Uterus (tissue), 3 donors: ENCODE measurements at regions not wholly inside any gene's neighbourhood (a gene's known extent, or its start where the extent isn't known, plus 50 kb on each side); places are given as distances from the start of the nearest gene placed in this dataset.

ENCODE experiments used
- DNase-seq, 2 donors: peaks; one replicate each; pipeline ENCODE4 v3.0.0-alpha.2; 2019 to 2020
- H3K27ac ChIP-seq, 2 donors: fragments of 200-600 bp; sonication (generic); 1 replicate in 1 of 2; 2 replicates in 1 of 2; pipeline ENCODE4 v1.5.1; 2016 to 2018
- H3K27me3 ChIP-seq, 2 donors: fragments of 200-600 bp; sonication (generic); one replicate each; pipeline ENCODE4 v1.5.1; 2018 to 2019; ENCODE audit warnings: control low read depth in 1 of 2
- H3K36me3 ChIP-seq, 2 donors: fragments of 200-600 bp; sonication (generic); one replicate each; pipeline ENCODE4 v1.5.1; 2019; ENCODE audit warnings: control low read depth in 1 of 2
- H3K4me1 ChIP-seq, 2 donors: fragments of 200-600 bp; sonication (generic); one replicate each; pipeline ENCODE4 v1.5.1; 2018 to 2019; ENCODE audit warnings: control low read depth in 1 of 2
- H3K4me3 ChIP-seq, 2 donors: fragments of 200-600 bp; sonication (generic); 1 replicate in 1 of 2; 2 replicates in 1 of 2; pipeline ENCODE4 v1.5.1; 2018 to 2019; ENCODE audit warnings: mild to moderate bottlenecking in 1 of 2
- H3K9me3 ChIP-seq, 2 donors: fragments of 200-600 bp; sonication (generic); one replicate each; pipeline ENCODE4 v1.5.1; 2019; ENCODE audit warnings: control low read depth in 1 of 2
- CTCF ChIP-seq, 4 experiments: fragments of 200-600 bp in 2 of 4; fragments of 450-650 bp in 2 of 4; sonication (generic) in 2 of 4; IDR thresholded peaks; one replicate each; pipeline ENCODE4 v1.5.1; 2016 to 2019; ENCODE audit warnings: antibody characterized with exemption in 4 of 4, mild to moderate bottlenecking in 2 of 4, moderate library complexity in 1 of 4
- POLR2A ChIP-seq, 2 donors: fragments of 450-650 bp; IDR thresholded peaks; one replicate each; pipeline ENCODE4 v1.6.1; 2016; ENCODE audit warnings: antibody characterized with exemption in 2 of 2, mild to moderate bottlenecking in 1 of 2, moderate library complexity in 1 of 2
- intact Hi-C: fragments of 100-400 bp; cut with DNase I; formaldehyde crosslinking; loops from one replicate; pipeline ENCODE4 v1.15.1; 2023; ENCODE audit warnings: low total_unique reads
- donor health status: DM: yes; HTN: yes; CAD: no.

- Histone ChIP-seq H3K9me3 (no peaks in the 10 kb centered on the region), H3K4me3 (no peak overlapping the region), H3K4me1 (no peaks in the 10 kb centered on the region), H3K36me3 (no peaks in the 10 kb centered on the region), H3K27ac (no peak overlapping the region), H3K27me3 (no peaks in the 10 kb centered on the region)
- DNase-seq = no peak
- TF ChIP-seq POLR2A (IDR thresholded peaks at IDR 0.05) (no peak), CTCF (IDR thresholded peaks at IDR 0.05) (no peak)
- intact Hi-C loops = no loop called here
These were observed 366.7 kb upstream of the MAP3K7 start for GRCh38 chr6:90953405-90954161.

- intact Hi-C loops = no loop called here
- Histone ChIP-seq H3K4me3 (no peak overlapping the region), H3K4me1 (no peaks in the 10 kb centered on the region), H3K27ac (no peak overlapping the region), H3K27me3 (no peaks in the 10 kb centered on the region), H3K36me3 (no peaks in the 10 kb centered on the region), H3K9me3 (no peaks in the 10 kb centered on the region)
- TF ChIP-seq POLR2A (IDR thresholded peaks at IDR 0.05) (no peak), CTCF (IDR thresholded peaks at IDR 0.05) (no peak)
- DNase-seq = no peak
These were observed 365.3 kb upstream of the MAP3K7 start for GRCh38 chr6:90952176-90952575.

GRCh38 chr6:90948540-90948939 lies 361.7 kb upstream of the MAP3K7 start:
- no peaks in the 10 kb centered on the region for H3K27me3 ChIP-seq
- DNase-seq = no peak
- intact Hi-C loops = no loop called here
- H3K4me1 ChIP-seq = no peaks in the 10 kb centered on the region
- no peaks in the 10 kb centered on the region for H3K9me3 ChIP-seq
- no peak overlapping the region for H3K4me3 ChIP-seq
- TF ChIP-seq POLR2A (IDR thresholded peaks at IDR 0.05) = no peak
- no peak for TF ChIP-seq CTCF (IDR thresholded peaks at IDR 0.05)
- H3K36me3 ChIP-seq = no peaks in the 10 kb centered on the region
- no peak overlapping the region for H3K27ac ChIP-seq

GRCh38 chr6:90947184-90948064 lies 360.6 kb upstream of the MAP3K7 start:
- no peak for TF ChIP-seq POLR2A (IDR thresholded peaks at IDR 0.05)
- no peak for TF ChIP-seq CTCF (IDR thresholded peaks at IDR 0.05)
- H3K4me3 ChIP-seq = no peak overlapping the region
- H3K4me1 ChIP-seq = no peaks in the 10 kb centered on the region
- H3K27me3 ChIP-seq = no peaks in the 10 kb centered on the region
- intact Hi-C loops = no loop called here
- H3K9me3 ChIP-seq = no peaks in the 10 kb centered on the region
- no peak overlapping the region for H3K27ac ChIP-seq
- H3K36me3 ChIP-seq = no peaks in the 10 kb centered on the region
- no peak for DNase-seq

DNA sequence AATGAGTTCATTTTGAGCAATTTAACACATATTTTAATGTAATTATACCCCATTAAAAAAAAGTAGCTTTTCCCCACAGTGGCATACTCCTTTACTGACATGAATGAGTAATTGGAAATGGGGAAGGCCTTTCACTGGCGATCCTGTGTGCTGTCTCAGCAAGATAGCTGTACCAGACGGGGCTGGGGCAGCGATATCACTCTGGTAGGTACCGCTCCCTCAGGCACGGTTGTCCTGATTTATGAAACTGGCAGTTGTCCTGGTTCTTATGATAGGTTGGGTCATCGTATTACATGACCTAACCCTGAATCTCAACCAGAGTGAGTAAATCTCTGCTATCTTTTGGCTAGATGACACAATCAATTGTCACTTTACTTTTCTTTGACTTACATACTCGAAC lies 355.0 kb upstream of the MAP3K7 start:
- no peaks in the 10 kb centered on the region for H3K9me3 ChIP-seq
- DNase-seq = no peak
- TF ChIP-seq POLR2A (IDR thresholded peaks at IDR 0.05) = no peak
- TF ChIP-seq CTCF (IDR thresholded peaks at IDR 0.05) = no peak
- H3K27ac ChIP-seq = no peak overlapping the region
- no peaks in the 10 kb centered on the region for H3K4me1 ChIP-seq
- no peaks in the 10 kb centered on the region for H3K36me3 ChIP-seq
- no peaks in the 10 kb centered on the region for H3K27me3 ChIP-seq
- no peak overlapping the region for H3K4me3 ChIP-seq
- intact Hi-C loops = no loop called here
